Vagina (tissue), 2 donors: ENCODE measurements at regions not wholly inside any gene's neighbourhood (a gene's known extent, or its start where the extent isn't known, plus 50 kb on each side); places are given as distances from the start of the nearest gene placed in this dataset.

ENCODE experiments used
- CTCF ChIP-seq, 3 experiments: fragments of 450-650 bp in 2 of 3; fragments of 200-600 bp in 1 of 3; sonication (generic) in 1 of 3; IDR thresholded peaks; one replicate each; pipeline ENCODE4 v1.5.1; 2017 to 2019; ENCODE audit warnings: antibody characterized with exemption in 3 of 3, mild to moderate bottlenecking in 2 of 3, moderate library complexity in 2 of 3
- POLR2A ChIP-seq, 2 donors: fragments of 450-650 bp; IDR thresholded peaks; one replicate each; pipeline ENCODE4 v1.6.1; 2017; ENCODE audit warnings: antibody characterized with exemption in 2 of 2, mild to moderate bottlenecking in 2 of 2, moderate library complexity in 2 of 2
- POLR2AphosphoS5 ChIP-seq, 2 donors: sonication (generic); formaldehyde crosslinking; IDR thresholded peaks; one replicate each; pipeline ENCODE4 v1.9.0; 2017; ENCODE audit warnings: antibody characterized with exemption in 2 of 2, mild to moderate bottlenecking in 2 of 2, low read depth in 1 of 2; ENCODE audit not compliant: insufficient read depth in 1 of 2

- TF ChIP-seq CTCF (IDR thresholded peaks at IDR 0.05) (no peak), POLR2AphosphoS5 (IDR thresholded peaks at IDR 0.05; ENCODE audit: insufficient read depth in 1 of 2, low read depth in 1 of 2) (no peak), POLR2A (IDR thresholded peaks at IDR 0.05) (no peak)
Measured at GRCh38 chr11:69361048-69361447, 67.1 kb downstream of the MYEOV start.
